ENCODE measurements at regions not wholly inside any gene's neighbourhood (a gene's known extent, or its start where the extent isn't known, plus 50 kb on each side); places are given as distances from the start of the nearest gene placed in this dataset.

DNA sequence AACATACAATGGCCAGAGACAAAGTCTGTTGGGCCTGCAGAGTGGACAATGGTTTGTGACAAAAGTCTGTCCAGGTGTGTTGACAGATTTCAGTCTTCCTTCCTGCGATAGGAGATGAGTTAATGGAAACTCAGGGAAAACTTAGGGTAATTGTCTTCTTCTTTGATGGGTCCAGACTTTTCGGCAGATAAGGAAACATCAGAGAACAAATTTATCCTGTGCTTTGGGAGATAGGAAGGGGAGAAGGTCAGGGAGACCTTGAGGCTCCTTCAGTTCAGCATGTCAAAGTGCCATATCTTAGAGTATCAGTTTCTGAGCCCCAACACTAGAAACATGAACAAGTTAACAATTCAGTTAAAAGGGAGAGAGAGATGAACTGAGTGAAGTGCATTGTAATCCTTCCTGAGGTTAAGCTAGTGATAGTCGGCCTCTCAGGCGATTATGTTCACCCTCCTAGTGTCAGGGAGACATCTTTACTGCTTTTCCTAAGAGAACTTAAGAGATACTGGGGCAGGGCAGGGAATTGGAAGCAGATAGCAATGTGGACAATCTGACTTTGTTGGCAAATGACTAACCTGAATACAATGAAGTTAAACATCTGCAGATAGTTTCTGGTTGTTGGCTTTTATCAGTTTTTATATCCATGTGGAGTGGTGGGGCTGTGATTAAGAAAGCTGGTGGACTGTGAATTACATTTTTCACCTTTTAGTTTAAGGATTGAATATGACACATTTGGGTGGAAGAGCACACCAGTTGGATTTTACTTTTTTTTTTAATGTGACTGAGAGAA, 248.8 kb upstream of the FN1 start:
- H3K4me3 ChIP-seq (ENCODE audit: low read depth, low read length), result no peak overlapping the region
- TF ChIP-seq, protein P1, sequence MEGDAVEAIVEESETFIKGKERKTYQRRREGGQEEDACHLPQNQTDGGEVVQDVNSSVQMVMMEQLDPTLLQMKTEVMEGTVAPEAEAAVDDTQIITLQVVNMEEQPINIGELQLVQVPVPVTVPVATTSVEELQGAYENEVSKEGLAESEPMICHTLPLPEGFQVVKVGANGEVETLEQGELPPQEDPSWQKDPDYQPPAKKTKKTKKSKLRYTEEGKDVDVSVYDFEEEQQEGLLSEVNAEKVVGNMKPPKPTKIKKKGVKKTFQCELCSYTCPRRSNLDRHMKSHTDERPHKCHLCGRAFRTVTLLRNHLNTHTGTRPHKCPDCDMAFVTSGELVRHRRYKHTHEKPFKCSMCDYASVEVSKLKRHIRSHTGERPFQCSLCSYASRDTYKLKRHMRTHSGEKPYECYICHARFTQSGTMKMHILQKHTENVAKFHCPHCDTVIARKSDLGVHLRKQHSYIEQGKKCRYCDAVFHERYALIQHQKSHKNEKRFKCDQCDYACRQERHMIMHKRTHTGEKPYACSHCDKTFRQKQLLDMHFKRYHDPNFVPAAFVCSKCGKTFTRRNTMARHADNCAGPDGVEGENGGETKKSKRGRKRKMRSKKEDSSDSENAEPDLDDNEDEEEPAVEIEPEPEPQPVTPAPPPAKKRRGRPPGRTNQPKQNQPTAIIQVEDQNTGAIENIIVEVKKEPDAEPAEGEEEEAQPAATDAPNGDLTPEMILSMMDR (IDR thresholded peaks at IDR 0.05; ENCODE audit: insufficient read depth, low read depth, low read length), result no peak
- CTCF ChIA-PET, result no interaction called here
- POLR2A ChIA-PET, result interaction anchor here (0.6 kb wide), 1 partner anchor 457 kb away, joined by 4 read pairs; no protein-coding TSS in a partner anchor
- H3K27me3 ChIP-seq (ENCODE audit: control insufficient read depth, insufficient read depth, low read length), result no peaks in the 10 kb centered on the region
- H3K36me3 ChIP-seq (ENCODE audit: control insufficient read depth, insufficient read depth, low read length), result no peaks in the 10 kb centered on the region
- peak; percentile 70 for DNase-seq (ENCODE audit: low read depth)

DNA sequence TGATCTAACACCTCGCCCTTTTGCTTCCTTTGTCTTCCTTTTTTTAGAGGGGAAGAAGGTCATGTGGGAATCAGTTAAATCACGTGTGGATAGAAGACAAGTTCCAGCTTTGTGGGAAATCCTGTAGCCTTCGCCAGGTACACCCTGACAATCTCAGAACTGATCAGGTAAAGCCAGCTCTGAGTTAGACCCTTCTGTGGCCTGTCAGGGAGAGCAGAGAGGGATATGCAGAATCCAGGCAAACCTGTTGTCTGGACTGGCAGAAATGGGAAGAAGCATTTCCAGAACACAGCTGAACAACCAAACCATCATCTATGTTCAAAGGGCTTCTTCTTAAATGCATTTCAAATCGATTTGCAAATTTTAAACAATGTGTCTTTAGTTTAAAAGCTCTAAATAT, 247.4 kb upstream of the FN1 start:
- CTCF ChIA-PET, result interaction anchor here (0.7 kb wide), 1 partner anchor 237 kb away, joined by 4 read pairs; no protein-coding TSS in a partner anchor
- TF ChIP-seq, protein P1 (IDR thresholded peaks at IDR 0.05; ENCODE audit: insufficient read depth, low read depth, low read length), result no peak
- POLR2A ChIA-PET, result no interaction called here
- Histone ChIP-seq H3K36me3 (ENCODE audit: control insufficient read depth, insufficient read depth, low read length) (no peaks in the 10 kb centered on the region), H3K27me3 (ENCODE audit: control insufficient read depth, insufficient read depth, low read length) (no peaks in the 10 kb centered on the region), H3K4me3 (ENCODE audit: low read depth, low read length) (no peak overlapping the region)
- DNase-seq (ENCODE audit: low read depth), result no peak

DNA sequence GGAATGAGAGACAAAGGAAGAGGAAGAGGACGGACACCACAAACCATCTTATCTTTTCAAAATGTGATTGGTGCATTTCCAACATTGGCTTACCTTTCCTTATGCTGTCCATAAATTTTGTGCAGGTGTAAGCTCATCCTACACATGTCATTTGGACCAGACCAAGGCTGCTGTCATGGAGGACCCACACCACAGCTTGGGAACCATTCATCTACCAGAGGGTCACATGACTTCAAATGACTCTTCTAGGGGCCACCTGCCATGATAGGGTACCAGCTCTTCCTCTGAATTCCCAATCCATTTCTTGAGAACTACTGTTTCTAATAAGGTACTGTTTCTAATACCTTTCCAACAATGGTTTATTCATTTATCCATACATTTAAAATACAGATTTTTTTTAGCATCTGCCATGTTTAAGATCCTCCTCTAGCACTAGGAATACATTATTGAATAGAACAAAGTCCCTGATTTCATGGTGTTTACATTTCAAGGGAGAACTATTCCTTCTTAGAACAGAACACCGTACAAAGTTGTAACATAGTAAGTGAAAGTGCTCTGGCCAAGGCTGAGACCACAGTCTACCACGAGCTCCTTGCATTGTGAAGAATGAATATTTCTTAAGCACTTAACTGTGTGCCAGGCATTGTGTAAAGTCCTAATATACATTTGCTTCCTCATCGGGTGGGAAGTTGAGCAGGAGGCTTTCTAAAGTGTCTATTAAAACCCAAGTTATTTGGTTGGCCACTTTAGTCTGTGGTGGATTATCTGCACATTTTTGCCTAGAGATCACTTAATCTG, 246.1 kb upstream of the FN1 start:
- TF ChIP-seq, protein P1 (IDR thresholded peaks at IDR 0.05; ENCODE audit: insufficient read depth, low read depth, low read length), result no peak
- DNase-seq (ENCODE audit: low read depth), result no peak
- H3K27me3 ChIP-seq (ENCODE audit: control insufficient read depth, insufficient read depth, low read length), result no peaks in the 10 kb centered on the region
- ChIA-PET CTCF (interaction anchor here (0.6 to 1.5 kb wide), 3 partner anchors 70 to 237 kb away, joined by 3 to 4 read pairs (median 3); no protein-coding TSS in a partner anchor), POLR2A (no interaction called here)
- no peak overlapping the region for H3K4me3 ChIP-seq (ENCODE audit: low read depth, low read length)
- no peaks in the 10 kb centered on the region for H3K36me3 ChIP-seq (ENCODE audit: control insufficient read depth, insufficient read depth, low read length)

DNA sequence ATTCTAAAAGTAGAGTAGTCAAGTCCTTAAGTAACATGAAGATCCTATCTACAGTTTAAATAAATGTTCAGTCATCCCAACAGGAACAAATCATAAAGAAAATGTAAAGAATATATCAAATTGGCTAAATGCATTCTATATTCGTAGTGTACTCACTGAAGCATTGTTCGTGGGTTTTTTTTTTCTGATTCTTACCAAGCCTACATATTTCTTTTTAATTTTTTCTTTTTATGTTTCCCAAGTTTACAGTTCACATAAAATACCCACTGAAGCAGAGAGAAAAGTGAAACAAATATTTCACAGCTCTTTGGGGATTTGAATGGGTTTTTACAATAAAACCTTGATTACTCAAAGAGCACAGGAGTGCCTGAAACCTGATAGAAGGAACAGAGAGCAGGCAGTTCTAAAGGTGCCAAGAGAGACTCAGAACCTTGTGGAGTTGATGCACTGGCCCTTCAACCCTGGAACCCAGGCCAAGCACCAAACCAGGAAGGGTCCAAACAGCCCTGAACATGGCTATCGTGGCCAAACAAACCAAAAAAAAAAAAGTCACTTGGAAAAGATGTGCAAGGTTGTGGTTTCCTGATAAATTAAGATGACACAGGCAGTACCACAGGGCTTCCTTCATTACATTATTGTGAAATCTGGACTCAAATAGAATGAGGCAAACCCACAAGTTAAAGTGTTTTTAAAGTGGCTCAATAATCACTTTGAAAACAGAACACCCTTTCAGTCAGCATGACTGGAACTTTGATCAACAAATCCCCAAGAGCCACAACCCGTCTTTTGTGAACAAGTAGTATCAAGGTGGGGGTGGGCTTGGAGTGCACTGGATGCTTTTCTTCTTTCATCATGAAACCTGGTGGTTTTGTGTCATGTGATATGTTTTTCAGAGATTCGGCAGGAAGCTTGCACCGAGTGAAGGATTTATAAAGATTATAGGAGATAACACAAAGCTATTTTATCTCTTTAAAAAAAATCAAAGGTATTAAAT, 245.0 kb upstream of the FN1 start:
- peak; percentile 37 for DNase-seq (ENCODE audit: low read depth)
- no peaks in the 10 kb centered on the region for H3K27me3 ChIP-seq (ENCODE audit: control insufficient read depth, insufficient read depth, low read length)
- no peaks in the 10 kb centered on the region for H3K36me3 ChIP-seq (ENCODE audit: control insufficient read depth, insufficient read depth, low read length)
- no peak overlapping the region for H3K4me3 ChIP-seq (ENCODE audit: low read depth, low read length)
- POLR2A ChIA-PET, result no interaction called here
- TF ChIP-seq, protein P1 (IDR thresholded peaks at IDR 0.05; ENCODE audit: insufficient read depth, low read depth, low read length), result no peak
- CTCF ChIA-PET, result interaction anchor here (1.5 kb wide), 1 partner anchor 238 kb away, joined by 4 read pairs; no protein-coding TSS in a partner anchor

Data from BJ (cell line).